ENCODE measurements at regions not wholly inside any gene's neighbourhood (a gene's known extent, or its start where the extent isn't known, plus 50 kb on each side); places are given as distances from the start of the nearest gene placed in this dataset.

GRCh38 chr1:83113652-83114051, 885.3 kb downstream of the TTLL7 start:
- TF ChIP-seq, protein P1, sequence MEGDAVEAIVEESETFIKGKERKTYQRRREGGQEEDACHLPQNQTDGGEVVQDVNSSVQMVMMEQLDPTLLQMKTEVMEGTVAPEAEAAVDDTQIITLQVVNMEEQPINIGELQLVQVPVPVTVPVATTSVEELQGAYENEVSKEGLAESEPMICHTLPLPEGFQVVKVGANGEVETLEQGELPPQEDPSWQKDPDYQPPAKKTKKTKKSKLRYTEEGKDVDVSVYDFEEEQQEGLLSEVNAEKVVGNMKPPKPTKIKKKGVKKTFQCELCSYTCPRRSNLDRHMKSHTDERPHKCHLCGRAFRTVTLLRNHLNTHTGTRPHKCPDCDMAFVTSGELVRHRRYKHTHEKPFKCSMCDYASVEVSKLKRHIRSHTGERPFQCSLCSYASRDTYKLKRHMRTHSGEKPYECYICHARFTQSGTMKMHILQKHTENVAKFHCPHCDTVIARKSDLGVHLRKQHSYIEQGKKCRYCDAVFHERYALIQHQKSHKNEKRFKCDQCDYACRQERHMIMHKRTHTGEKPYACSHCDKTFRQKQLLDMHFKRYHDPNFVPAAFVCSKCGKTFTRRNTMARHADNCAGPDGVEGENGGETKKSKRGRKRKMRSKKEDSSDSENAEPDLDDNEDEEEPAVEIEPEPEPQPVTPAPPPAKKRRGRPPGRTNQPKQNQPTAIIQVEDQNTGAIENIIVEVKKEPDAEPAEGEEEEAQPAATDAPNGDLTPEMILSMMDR (IDR thresholded peaks at IDR 0.05): no peak
- no peak for TF ChIP-seq POLR2A (IDR thresholded peaks at IDR 0.05)
